Liver (tissue), 8 donors: ENCODE measurements at regions not wholly inside any gene's neighbourhood (a gene's known extent, or its start where the extent isn't known, plus 50 kb on each side); places are given as distances from the start of the nearest gene placed in this dataset.

ENCODE experiments used
- DNase-seq: peaks from one replicate; pipeline ENCODE4 v3.0.0-alpha.2; 2017; ENCODE audit warnings: low spot score
- H3K27ac ChIP-seq, 2 donors: one replicate each; pipeline ENCODE4 v1.7.0; 2013; ENCODE audit warnings: inconsistent platforms in 2 of 2, low read length in 2 of 2, control low read depth in 1 of 2, low read depth in 1 of 2, mild to moderate bottlenecking in 1 of 2
- H3K27me3 ChIP-seq, 4 donors: one replicate each; pipeline versions ENCODE4 v1.6.1 to v1.7.0; 2013; ENCODE audit warnings: low read length in 3 of 4, inconsistent platforms in 1 of 4, mild to moderate bottlenecking in 1 of 4, moderate library complexity in 1 of 4; ENCODE audit not compliant: control insufficient read depth in 4 of 4, insufficient read depth in 4 of 4
- H3K36me3 ChIP-seq, 4 donors: one replicate each; pipeline versions ENCODE4 v1.6.1 to v1.7.0; 2013; ENCODE audit warnings: low read length in 3 of 4, mild to moderate bottlenecking in 3 of 4, low read depth in 1 of 4, moderate library complexity in 1 of 4; ENCODE audit not compliant: control insufficient read depth in 4 of 4, insufficient read depth in 3 of 4
- H3K4me1 ChIP-seq, 4 donors: one replicate each; pipeline versions ENCODE4 v1.6.1 to v1.7.0; 2013; ENCODE audit warnings: low read length in 3 of 4, mild to moderate bottlenecking in 3 of 4, moderate library complexity in 1 of 4; ENCODE audit not compliant: control insufficient read depth in 4 of 4, insufficient read depth in 4 of 4
- H3K4me3 ChIP-seq, 3 donors: one replicate each; pipeline versions ENCODE4 v1.6.1 to v1.7.0; 2013; ENCODE audit warnings: low read length in 3 of 3, control low read depth in 1 of 3, low read depth in 1 of 3, mild to moderate bottlenecking in 1 of 3
- H3K9ac ChIP-seq, 2 donors: one replicate each; pipeline ENCODE4 v1.7.0; 2013; ENCODE audit warnings: low read length in 2 of 2, mild to moderate bottlenecking in 2 of 2, moderate library complexity in 2 of 2, control low read depth in 1 of 2, low read depth in 1 of 2
- H3K9me3 ChIP-seq, 4 donors: one replicate each; pipeline versions ENCODE4 v1.6.1 to v1.7.0; 2013; ENCODE audit warnings: low read length in 3 of 4; ENCODE audit not compliant: control insufficient read depth in 4 of 4
- ATF3 ChIP-seq: IDR thresholded peaks from 2 replicates; pipeline ENCODE4 v1.6.1; 2016; ENCODE audit warnings: antibody characterized with exemption
- EGR1 ChIP-seq, 2 donors: IDR thresholded peaks; 2 replicates each; pipeline ENCODE4 v1.6.1; 2016 to 2018; ENCODE audit warnings: antibody characterized with exemption in 2 of 2, low read depth in 2 of 2
- FOXA1 ChIP-seq: IDR thresholded peaks from 2 replicates; pipeline ENCODE4 v1.6.1; 2016; ENCODE audit warnings: antibody characterized with exemption
- GABPA ChIP-seq, 2 donors: IDR thresholded peaks in 1 of 2; conservative IDR thresholded peaks in 1 of 2; 2 replicates each; pipeline ENCODE4 v1.6.1; 2016; ENCODE audit warnings: antibody characterized with exemption in 2 of 2, mild to moderate bottlenecking in 1 of 2, moderate library complexity in 1 of 2
- HNF4A ChIP-seq, 2 donors: conservative IDR thresholded peaks; 2 replicates each; pipeline ENCODE4 v1.6.1; 2016; ENCODE audit warnings: antibody characterized with exemption in 2 of 2, mild to moderate bottlenecking in 2 of 2
- HNF4G ChIP-seq: IDR thresholded peaks from 2 replicates; pipeline ENCODE4 v1.6.1; 2016; ENCODE audit warnings: antibody characterized with exemption
- JUND ChIP-seq, 2 donors: IDR thresholded peaks; 2 replicates each; pipeline ENCODE4 v1.6.1; 2016; ENCODE audit warnings: antibody characterized with exemption in 2 of 2
- MAX ChIP-seq: IDR thresholded peaks from 2 replicates; pipeline ENCODE4 v1.6.1; 2016; ENCODE audit warnings: antibody characterized with exemption
- REST ChIP-seq: IDR thresholded peaks from 2 replicates; pipeline ENCODE4 v1.6.1; 2016; ENCODE audit warnings: antibody characterized with exemption, mild to moderate bottlenecking
- RXRA ChIP-seq, 2 donors: IDR thresholded peaks; 2 replicates each; pipeline ENCODE4 v1.6.1; 2017 to 2018; ENCODE audit warnings: antibody characterized with exemption in 2 of 2, mild to moderate bottlenecking in 1 of 2
- SP1 ChIP-seq: IDR thresholded peaks from 2 replicates; pipeline ENCODE4 v1.6.1; 2018; ENCODE audit warnings: antibody characterized with exemption, mild to moderate bottlenecking
- YY1 ChIP-seq: IDR thresholded peaks from 2 replicates; pipeline ENCODE4 v1.6.1; 2016; ENCODE audit warnings: antibody characterized with exemption, mild to moderate bottlenecking
- ZBTB33 ChIP-seq: IDR thresholded peaks from 2 replicates; pipeline ENCODE4 v1.6.1; 2016; ENCODE audit warnings: antibody characterized with exemption
- WGBS: extraction: QIAGEN DNeasy Blood & Tissue Kit; methylation state at CpG from one replicate; pipeline ENCODE4 v1.1.7; 2013; 5-methylcytosine and 5-hydroxymethylcytosine counted together
- TF ChIP-seq, protein P1 (sequence below): fragments of 150-350 bp; IDR thresholded peaks from 2 replicates; pipeline ENCODE4 v1.5.1; 2017; ENCODE audit warnings: improper control_type of control experiment, low read depth, low read length; ENCODE audit not compliant: missing input control
- donor health status: healthy.
- donor health status: healthy.
- donor health status: healthy.
- donor health status: healthy.
- donor health status: healthy.

- H3K27me3 ChIP-seq: no peaks in the 10 kb centered on the region
- peaks cover 0 to 1% (median 0%) of the 10 kb centered on the region in 4 donors for H3K4me1 ChIP-seq
- H3K9ac ChIP-seq: no peak overlapping the region
- H3K4me3 ChIP-seq: no peak overlapping the region
- 82% methylated on average over 1 of the region's 1 CpG for WGBS
- no peak overlapping the region for H3K27ac ChIP-seq
- H3K9me3 ChIP-seq: no peaks in the 10 kb centered on the region
- TF ChIP-seq GABPA (IDR thresholded peaks at IDR 0.05 in 1 of 2, conservative IDR thresholded peaks at IDR 0.05 in 1 of 2) (no peak), FOXA1 (no peak), HNF4A (conservative IDR thresholded peaks at IDR 0.05) (no peak), ZBTB33 (no peak), JUND (IDR thresholded peaks at IDR 0.05) (no peak), YY1 (no peak), ATF3 (no peak), HNF4G (no peak), EGR1 (IDR thresholded peaks at IDR 0.05; ENCODE audit: low read depth in 2 of 2) (no peak), SP1 (no peak), REST (no peak)
- TF ChIP-seq, protein P1, sequence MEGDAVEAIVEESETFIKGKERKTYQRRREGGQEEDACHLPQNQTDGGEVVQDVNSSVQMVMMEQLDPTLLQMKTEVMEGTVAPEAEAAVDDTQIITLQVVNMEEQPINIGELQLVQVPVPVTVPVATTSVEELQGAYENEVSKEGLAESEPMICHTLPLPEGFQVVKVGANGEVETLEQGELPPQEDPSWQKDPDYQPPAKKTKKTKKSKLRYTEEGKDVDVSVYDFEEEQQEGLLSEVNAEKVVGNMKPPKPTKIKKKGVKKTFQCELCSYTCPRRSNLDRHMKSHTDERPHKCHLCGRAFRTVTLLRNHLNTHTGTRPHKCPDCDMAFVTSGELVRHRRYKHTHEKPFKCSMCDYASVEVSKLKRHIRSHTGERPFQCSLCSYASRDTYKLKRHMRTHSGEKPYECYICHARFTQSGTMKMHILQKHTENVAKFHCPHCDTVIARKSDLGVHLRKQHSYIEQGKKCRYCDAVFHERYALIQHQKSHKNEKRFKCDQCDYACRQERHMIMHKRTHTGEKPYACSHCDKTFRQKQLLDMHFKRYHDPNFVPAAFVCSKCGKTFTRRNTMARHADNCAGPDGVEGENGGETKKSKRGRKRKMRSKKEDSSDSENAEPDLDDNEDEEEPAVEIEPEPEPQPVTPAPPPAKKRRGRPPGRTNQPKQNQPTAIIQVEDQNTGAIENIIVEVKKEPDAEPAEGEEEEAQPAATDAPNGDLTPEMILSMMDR: no peak
- DNase-seq: no peak
- H3K36me3 ChIP-seq: no peaks in the 10 kb centered on the region
Observed at GRCh38 chr2:172248785-172249187, 146.1 kb upstream of the DLX2 start.

DNA sequence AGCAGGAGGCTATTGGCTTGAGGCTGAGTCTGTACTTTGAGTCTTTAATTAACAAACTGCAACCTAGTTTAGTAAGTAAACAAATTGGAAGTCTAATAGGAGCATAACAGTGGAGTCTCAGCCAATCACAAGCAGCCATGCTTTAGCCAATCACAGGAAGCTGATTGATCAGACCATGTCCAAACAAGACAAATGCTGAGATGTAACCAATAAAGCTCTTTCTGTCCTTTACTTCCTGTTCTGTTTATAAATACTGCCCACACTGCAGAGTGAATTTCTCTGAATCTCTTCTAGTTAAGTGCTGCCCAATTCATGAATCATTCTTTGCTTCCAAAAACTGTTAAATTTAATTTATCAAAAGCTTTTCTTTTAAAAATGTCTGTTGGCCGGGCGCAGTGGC, 146.6 kb upstream of the DLX2 start:
- H3K9ac ChIP-seq: no peak overlapping the region
- DNase-seq: no peak
- 95% methylated on average over 2 of the region's 2 CpGs for WGBS

More for the DNA sequence above, 146.6 kb upstream of the DLX2 start:
- H3K27me3 ChIP-seq: no peaks in the 10 kb centered on the region
- H3K4me1 ChIP-seq: peaks cover 0 to 1% (median 0%) of the 10 kb centered on the region in 4 donors
- H3K36me3 ChIP-seq: no peaks in the 10 kb centered on the region
- H3K27ac ChIP-seq: no peak overlapping the region
- no peak overlapping the region for H3K4me3 ChIP-seq
- no peak for TF ChIP-seq MAX
- no peak for TF ChIP-seq HNF4A (conservative IDR thresholded peaks at IDR 0.05)
- TF ChIP-seq RXRA (IDR thresholded peaks at IDR 0.05): no peak
- TF ChIP-seq SP1: no peak
- no peaks in the 10 kb centered on the region for H3K9me3 ChIP-seq
